SK-N-SH (cell line): ENCODE measurements at regions not wholly inside any gene's neighbourhood (a gene's known extent, or its start where the extent isn't known, plus 50 kb on each side); places are given as distances from the start of the nearest gene placed in this dataset.

Experiments used
- CTCF ChIA-PET: fragments of 300-600, 350-600 bp; formaldehyde crosslinking; extraction: SDS; loops from one replicate; lab custom pipeline; 2021; lab: Yijun Ruan, JAX
- POLR2A ChIA-PET: fragments of 350-600 bp; sonication (Branson Sonifier 250); formaldehyde crosslinking; extraction: SDS; loops from one replicate; lab custom pipeline; 2020; ENCODE audit warnings: antibody characterized with exemption, inconsistent platforms; lab: Yijun Ruan, JAX
- DNase-seq: peaks from one replicate; pipeline ENCODE4 v3.0.0; 2012
- H2AFZ ChIP-seq: fragments of 200-600 bp; sonication (generic); 2 replicates; pipeline ENCODE4 v1.8.1; 2016; ENCODE audit warnings: antibody characterized with exemption, mild to moderate bottlenecking, low read depth
- H3F3A ChIP-seq: fragments of 200-600 bp; sonication (generic); replicated peaks from 2 replicates; pipeline ENCODE3; 2016; ENCODE audit warnings: antibody characterized with exemption, mild to moderate bottlenecking; ENCODE audit not compliant: insufficient read depth
- H3K27ac ChIP-seq, 2 experiments: fragments of 200-500 bp in 1 of 2; fragments of 200-600 bp in 1 of 2; sonication (Bioruptor generic) in 1 of 2; sonication (generic), shearing (Covaris generic) in 1 of 2; 2 replicates each; pipeline versions ENCODE4 v1.5.1 to v1.6.1; 2014 to 2016; ENCODE audit warnings: low read depth in 2 of 2, inconsistent platforms in 1 of 2, low read length in 1 of 2, mild to moderate bottlenecking in 1 of 2, mixed read lengths in 1 of 2
- H3K27me3 ChIP-seq: fragments of 200-600 bp; sonication (generic), shearing (Covaris generic); 2 replicates; pipeline ENCODE4 v1.6.1; 2016; ENCODE audit warnings: mixed run types; ENCODE audit not compliant: insufficient read depth
- H3K36me3 ChIP-seq, 2 experiments: fragments of 200-500 bp in 1 of 2; fragments of 200-600 bp in 1 of 2; sonication (Bioruptor generic) in 1 of 2; sonication (generic) in 1 of 2; replicated peaks in 1 of 2; 2 replicates each; pipeline versions ENCODE3 to v1.5.1; 2014 to 2016; ENCODE audit warnings: low read length in 1 of 2, mild to moderate bottlenecking in 1 of 2; ENCODE audit not compliant: insufficient read depth in 2 of 2, control insufficient read depth in 1 of 2
- H3K4me1 ChIP-seq, 2 experiments: fragments of 200-500 bp in 1 of 2; fragments of 200-600 bp in 1 of 2; sonication (Bioruptor generic) in 1 of 2; sonication (generic), shearing (Covaris generic) in 1 of 2; 2 replicates each; pipeline versions ENCODE4 v1.5.1 to v1.6.1; 2014 to 2016; ENCODE audit warnings: low read depth in 1 of 2, low read length in 1 of 2, mixed run types in 1 of 2; ENCODE audit not compliant: insufficient read depth in 2 of 2, control insufficient read depth in 1 of 2
- H3K4me2 ChIP-seq: fragments of 200-600 bp; sonication (generic), shearing (Covaris generic); 2 replicates; pipeline ENCODE4 v1.6.1; 2017; ENCODE audit warnings: mixed run types
- H3K4me3 ChIP-seq, 2 experiments: fragments of 200-500 bp in 1 of 2; fragments of 200-600 bp in 1 of 2; sonication (Bioruptor generic) in 1 of 2; sonication (generic), shearing (Covaris generic) in 1 of 2; 2 replicates each; pipeline versions ENCODE4 v1.5.1 to v1.8.1; 2014 to 2016; ENCODE audit warnings: low read depth in 2 of 2, inconsistent platforms in 1 of 2, low read length in 1 of 2, mild to moderate bottlenecking in 1 of 2, mixed read lengths in 1 of 2, moderate library complexity in 1 of 2
- H3K79me2 ChIP-seq: fragments of 200-600 bp; sonication (generic); 2 replicates; pipeline ENCODE4 v1.8.1; 2017; ENCODE audit warnings: mild to moderate bottlenecking; ENCODE audit not compliant: insufficient read depth
- H3K9ac ChIP-seq: fragments of 200-600 bp; sonication (generic); 2 replicates; pipeline ENCODE4 v1.6.1; 2017; ENCODE audit warnings: mixed run types
- H3K9me2 ChIP-seq: fragments of 200-600 bp; sonication (generic); 2 replicates; pipeline ENCODE4 v1.6.1; 2017; ENCODE audit warnings: mixed run types
- H3K9me3 ChIP-seq: fragments of 200-600 bp; sonication (generic); 2 replicates; pipeline ENCODE4 v1.6.1; 2017; ENCODE audit warnings: mixed run types, mild to moderate bottlenecking, moderate library complexity
- H4K20me1 ChIP-seq: fragments of 200-600 bp; sonication (generic); 2 replicates; pipeline ENCODE4 v1.6.1; 2017; ENCODE audit warnings: mild to moderate bottlenecking, mixed run types; ENCODE audit not compliant: insufficient read depth
- CHD2 ChIP-seq: fragments of 150-350 bp; IDR thresholded peaks from 2 replicates; pipeline ENCODE4 v1.6.1; 2018; ENCODE audit warnings: low read length; ENCODE audit not compliant: partially characterized antibody
- CTCF ChIP-seq: fragments of 200-600 bp; sonication (generic); IDR thresholded peaks from 2 replicates; pipeline ENCODE4 v1.6.1; 2017; ENCODE audit warnings: antibody characterized with exemption, mild to moderate bottlenecking, moderate library complexity
- ELF1 ChIP-seq: IDR thresholded peaks from 2 replicates; pipeline ENCODE4 v1.4.0; 2012
- EP300 ChIP-seq, 2 experiments: IDR thresholded peaks; 2 replicates each; pipeline versions ENCODE4 v1.4.0 to v1.6.1; 2012; ENCODE audit warnings: borderline replicate concordance in 1 of 2, low read depth in 1 of 2, low read length in 1 of 2
- EZH2phosphoT487 ChIP-seq: fragments of 200-600 bp; sonication (generic); IDR thresholded peaks from 2 replicates; pipeline ENCODE4 v1.6.1; 2017; ENCODE audit warnings: low read depth, mixed run types, mild to moderate bottlenecking, antibody characterized with exemption, moderate library complexity, borderline replicate concordance
- FOXJ3 ChIP-seq: sonication (generic); formaldehyde crosslinking; IDR thresholded peaks from 2 replicates; pipeline ENCODE4 v1.5.1; 2020; ENCODE audit warnings: mild to moderate bottlenecking, missing genetic modification reagents
- FOXM1 ChIP-seq: IDR thresholded peaks from 2 replicates; pipeline ENCODE4 v1.4.0; 2012; ENCODE audit warnings: low read depth, mild to moderate bottlenecking
- GABPA ChIP-seq: IDR thresholded peaks from 2 replicates; pipeline ENCODE4 v1.4.0; 2012; ENCODE audit warnings: low read depth, mild to moderate bottlenecking
- GATA2 ChIP-seq: sonication (generic); formaldehyde crosslinking; IDR thresholded peaks from 2 replicates; pipeline ENCODE4 v1.5.0; 2020; ENCODE audit warnings: mild to moderate bottlenecking, missing genetic modification reagents
- JUND ChIP-seq: IDR thresholded peaks from 2 replicates; pipeline ENCODE4 v1.4.0; 2012
- NFIC ChIP-seq: IDR thresholded peaks from 2 replicates; pipeline ENCODE4 v1.4.0; 2012; ENCODE audit warnings: borderline replicate concordance
- NRF1 ChIP-seq: IDR thresholded peaks from 2 replicates; pipeline ENCODE4 v1.6.1; 2012; ENCODE audit warnings: low read depth, mild to moderate bottlenecking, low read length
- POLR2AphosphoS5 ChIP-seq: IDR thresholded peaks from 2 replicates; pipeline ENCODE4 v1.6.1; 2012; ENCODE audit warnings: low read depth, low read length
- RAD21 ChIP-seq: IDR thresholded peaks from 2 replicates; pipeline ENCODE4 v1.6.1; 2012; ENCODE audit warnings: mild to moderate bottlenecking, low read length
- REST ChIP-seq: IDR thresholded peaks from 2 replicates; pipeline ENCODE4 v1.6.1; 2012; ENCODE audit warnings: mild to moderate bottlenecking, low read depth, low read length, moderate library complexity
- RFX5 ChIP-seq: IDR thresholded peaks from 2 replicates; pipeline ENCODE4 v1.6.1; 2012; ENCODE audit warnings: mild to moderate bottlenecking, improper control_type of control experiment, low read length
- RXRA ChIP-seq: IDR thresholded peaks from 2 replicates; pipeline ENCODE4 v1.4.0; 2012; ENCODE audit warnings: low read depth, mild to moderate bottlenecking, borderline replicate concordance
- SMC3 ChIP-seq: IDR thresholded peaks from 2 replicates; pipeline ENCODE4 v1.6.1; 2012; ENCODE audit warnings: low read depth, low read length, improper control_type of control experiment
- TCF12 ChIP-seq: IDR thresholded peaks from 2 replicates; pipeline ENCODE4 v1.4.0; 2012
- USF2 ChIP-seq: fragments of 150-350 bp; IDR thresholded peaks from 2 replicates; pipeline ENCODE4 v1.6.1; 2017; ENCODE audit warnings: antibody characterized with exemption, low read length, low read depth, borderline replicate concordance
- WGBS: methylation state at CpG from one replicate; pipeline ENCODE4 v1.1.6; 2017; ENCODE audit warnings: low lambda C conversion rate; 5-methylcytosine and 5-hydroxymethylcytosine counted together

GRCh38 chr4:177108708-177109107 lies 201.0 kb upstream of the NEIL3 start:
- Histone ChIP-seq H3K9ac (no peak overlapping the region), H4K20me1 (no peaks in the 10 kb centered on the region), H3K9me3 (no peaks in the 10 kb centered on the region)
- POLR2A ChIA-PET: no interaction called here
- WGBS: 63% methylated on average over 1 of the region's 1 CpG
- TF ChIP-seq RAD21: peak; percentile 38
- TF ChIP-seq CTCF: peak; percentile 41
- TF ChIP-seq JUND: no peak
- TF ChIP-seq, all 33 proteins: peak for 2
- H3K4me3 ChIP-seq: no peak overlapping the region
- no peak overlapping the region for H3K4me2 ChIP-seq
- DNase-seq: no peak
- H3K36me3 ChIP-seq: no peaks in the 10 kb centered on the region
- no peaks in the 10 kb centered on the region for H3K27me3 ChIP-seq
- no peak overlapping the region for H2AFZ ChIP-seq
- no peaks in the 10 kb centered on the region for H3F3A ChIP-seq
- no peaks in the 10 kb centered on the region for H3K9me2 ChIP-seq
- H3K4me1 ChIP-seq: no peaks in the 10 kb centered on the region
- CTCF ChIA-PET: interaction anchor here (1.0 kb wide), 1 partner anchor 53 kb away, joined by 3 read pairs; no protein-coding TSS in a partner anchor
- no peaks in the 10 kb centered on the region for H3K79me2 ChIP-seq
- H3K27ac ChIP-seq: no peak overlapping the region

DNA sequence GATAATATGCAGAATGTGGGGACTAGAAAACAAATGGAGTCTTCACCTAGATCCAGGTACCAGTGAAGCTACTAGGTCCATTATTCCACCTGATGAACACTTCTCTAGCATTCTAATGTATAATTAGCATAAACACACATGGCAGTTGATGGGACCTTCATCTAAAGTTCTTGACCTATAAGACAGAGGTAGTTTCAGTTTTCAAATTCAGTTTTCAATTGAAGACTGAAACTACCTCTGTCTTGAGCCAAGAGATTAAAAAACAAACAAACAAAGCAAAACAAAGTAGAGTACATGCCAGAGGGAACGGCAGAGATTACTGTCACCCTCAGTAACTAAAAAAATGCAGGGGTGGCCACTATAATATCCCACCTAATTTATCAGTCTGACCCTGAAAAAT lies 199.9 kb upstream of the NEIL3 start:
- no peak overlapping the region for H3K27ac ChIP-seq
- no peak overlapping the region for H2AFZ ChIP-seq
- H3K4me3 ChIP-seq: no peak overlapping the region
- ChIA-PET POLR2A (no interaction called here), CTCF (interaction anchor here (1.0 kb wide), 1 partner anchor 54 kb away, joined by 3 read pairs; no protein-coding TSS in a partner anchor)
- H4K20me1 ChIP-seq: no peaks in the 10 kb centered on the region
- no peak overlapping the region for H3K4me2 ChIP-seq
- no peaks in the 10 kb centered on the region for H3F3A ChIP-seq
- no peak for TF ChIP-seq EZH2phosphoT487
- TF ChIP-seq EP300 (IDR thresholded peaks at IDR 0.05; ENCODE audit: borderline replicate concordance in 1 of 2, low read depth in 1 of 2, low read length in 1 of 2): no peak
- TF ChIP-seq NRF1: no peak
- TF ChIP-seq SMC3: no peak
- TF ChIP-seq ELF1: no peak
- no peak for TF ChIP-seq TCF12
- no peak for TF ChIP-seq GABPA
- no peak for TF ChIP-seq NFIC
- no peak for TF ChIP-seq CHD2
- TF ChIP-seq RXRA: no peak
- TF ChIP-seq FOXM1: no peak
- no peak for TF ChIP-seq RFX5
- no peak for TF ChIP-seq FOXJ3 (CRISPR knock-in tag)
- TF ChIP-seq USF2: no peak
- TF ChIP-seq RAD21: no peak
- TF ChIP-seq CTCF: no peak
- TF ChIP-seq POLR2AphosphoS5: no peak
- TF ChIP-seq REST: no peak
- TF ChIP-seq GATA2: no peak
- H3K9ac ChIP-seq: no peak overlapping the region
- DNase-seq: no peak
- no peaks in the 10 kb centered on the region for H3K9me3 ChIP-seq
- H3K9me2 ChIP-seq: no peaks in the 10 kb centered on the region
- H3K4me1 ChIP-seq: no peaks in the 10 kb centered on the region
- H3K27me3 ChIP-seq: no peaks in the 10 kb centered on the region
- 62% methylated on average over 1 of the region's 1 CpG for WGBS
- no peaks in the 10 kb centered on the region for H3K79me2 ChIP-seq
- H3K36me3 ChIP-seq: no peaks in the 10 kb centered on the region
